Activated naive CD4-positive, alpha-beta T cell treated with anti-CD3 and anti-CD28 coated beads, Interleukin-2, amount 50 U/mL, for 24 hours (primary cell): ENCODE measurements at regions not wholly inside any gene's neighbourhood (a gene's known extent, or its start where the extent isn't known, plus 50 kb on each side); places are given as distances from the start of the nearest gene placed in this dataset.

Source experiments
- H3K27ac Mint-ChIP-seq: one replicate; pipeline ENCODE4 v1.8.0; 2021; ENCODE audit warnings: mild to moderate bottlenecking, mixed read lengths
- H3K27me3 Mint-ChIP-seq: one replicate; pipeline ENCODE4 v1.8.0; 2021; ENCODE audit warnings: mixed read lengths
- H3K36me3 Mint-ChIP-seq: one replicate; pipeline ENCODE4 v1.8.0; 2021; ENCODE audit warnings: mixed read lengths
- H3K4me1 Mint-ChIP-seq: one replicate; pipeline ENCODE4 v1.8.0; 2021; ENCODE audit warnings: mixed read lengths
- H3K4me3 Mint-ChIP-seq: one replicate; pipeline ENCODE4 v1.8.0; 2021; ENCODE audit warnings: mild to moderate bottlenecking, mixed read lengths
- H3K9me3 Mint-ChIP-seq: one replicate; pipeline ENCODE4 v1.8.0; 2021; ENCODE audit warnings: mixed read lengths

DNA sequence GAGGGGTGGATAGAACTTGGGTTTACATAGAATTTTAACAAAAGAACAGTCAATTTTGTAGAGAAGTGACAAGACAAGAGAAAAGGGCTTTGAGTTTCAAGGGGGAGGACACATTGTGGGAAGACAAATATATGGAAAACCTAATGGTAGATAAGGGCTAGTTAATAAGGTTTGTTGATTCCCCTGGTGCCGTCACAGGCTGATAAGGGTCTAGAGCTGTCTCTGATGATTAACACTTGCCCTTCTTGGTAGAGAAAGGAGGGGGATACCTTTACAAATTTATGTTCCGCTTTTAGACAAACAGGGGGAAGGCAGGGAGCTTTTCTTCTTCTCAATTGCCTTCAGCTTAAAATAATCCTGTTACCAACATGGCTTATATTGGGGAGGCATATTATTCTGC lies 124.3 kb downstream of the ETS2 start:
- H3K9me3 Mint-ChIP-seq: no peaks in the 10 kb centered on the region
- peaks cover 4% of the 10 kb centered on the region for H3K27me3 Mint-ChIP-seq
- no peak overlapping the region for H3K27ac Mint-ChIP-seq
- H3K36me3 Mint-ChIP-seq: no peaks in the 10 kb centered on the region
- no peak overlapping the region for H3K4me3 Mint-ChIP-seq
- no peaks in the 10 kb centered on the region for H3K4me1 Mint-ChIP-seq

DNA sequence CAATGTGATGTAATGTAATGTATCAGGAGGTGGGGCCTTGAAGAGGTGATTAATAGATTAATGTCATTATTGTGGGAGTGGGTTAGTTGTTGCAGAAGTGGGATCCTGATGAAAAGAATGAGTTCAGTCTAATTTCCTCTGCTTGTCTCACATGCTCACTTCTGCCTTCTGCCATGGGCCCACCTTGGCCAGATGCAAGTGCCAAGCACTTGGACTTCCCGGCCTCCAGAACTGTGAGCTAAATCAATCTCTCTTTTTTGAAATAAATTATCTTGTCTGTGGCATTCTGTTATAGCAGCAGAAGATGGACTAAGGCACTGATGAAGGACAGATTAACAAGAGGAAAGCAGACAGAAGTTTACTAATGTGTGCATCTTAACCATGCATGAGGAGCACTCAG lies 123.9 kb downstream of the ETS2 start:
- Mint-ChIP-seq H3K27me3 (peaks cover 6% of the 10 kb centered on the region), H3K36me3 (no peaks in the 10 kb centered on the region), H3K4me3 (no peak overlapping the region), H3K9me3 (no peaks in the 10 kb centered on the region), H3K4me1 (no peaks in the 10 kb centered on the region), H3K27ac (no peak overlapping the region)

DNA sequence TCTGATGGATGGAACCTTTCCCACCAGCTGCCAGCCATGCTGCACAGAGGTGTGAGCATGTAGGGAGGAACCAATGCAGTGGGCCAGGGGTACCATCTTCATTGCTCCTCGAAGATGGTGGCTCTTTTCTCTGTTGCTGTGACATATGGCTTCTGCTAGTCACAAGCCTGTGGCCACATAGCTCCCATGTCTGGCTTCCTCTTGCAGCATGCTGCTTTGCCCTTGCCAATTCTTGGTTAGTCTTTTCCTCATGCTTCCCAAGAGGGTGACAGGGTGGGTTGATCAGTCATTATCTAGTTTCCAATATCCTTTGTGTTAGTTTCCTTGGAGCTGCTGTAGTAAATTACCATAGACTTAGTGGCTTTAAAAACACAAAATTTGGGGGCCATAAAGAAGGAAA lies 123.4 kb downstream of the ETS2 start:
- no peak overlapping the region for H3K4me3 Mint-ChIP-seq
- H3K27me3 Mint-ChIP-seq: peaks cover 6% of the 10 kb centered on the region
- H3K36me3 Mint-ChIP-seq: no peaks in the 10 kb centered on the region
- no peaks in the 10 kb centered on the region for H3K4me1 Mint-ChIP-seq
- no peak overlapping the region for H3K27ac Mint-ChIP-seq
- H3K9me3 Mint-ChIP-seq: no peaks in the 10 kb centered on the region

- Mint-ChIP-seq H3K4me1 (no peaks in the 10 kb centered on the region), H3K4me3 (no peak overlapping the region), H3K9me3 (no peaks in the 10 kb centered on the region), H3K36me3 (no peaks in the 10 kb centered on the region), H3K27me3 (peaks cover 6% of the 10 kb centered on the region), H3K27ac (no peak overlapping the region)
Observed at GRCh38 chr21:38927776-38928175, 122.0 kb downstream of the ETS2 start.

DNA sequence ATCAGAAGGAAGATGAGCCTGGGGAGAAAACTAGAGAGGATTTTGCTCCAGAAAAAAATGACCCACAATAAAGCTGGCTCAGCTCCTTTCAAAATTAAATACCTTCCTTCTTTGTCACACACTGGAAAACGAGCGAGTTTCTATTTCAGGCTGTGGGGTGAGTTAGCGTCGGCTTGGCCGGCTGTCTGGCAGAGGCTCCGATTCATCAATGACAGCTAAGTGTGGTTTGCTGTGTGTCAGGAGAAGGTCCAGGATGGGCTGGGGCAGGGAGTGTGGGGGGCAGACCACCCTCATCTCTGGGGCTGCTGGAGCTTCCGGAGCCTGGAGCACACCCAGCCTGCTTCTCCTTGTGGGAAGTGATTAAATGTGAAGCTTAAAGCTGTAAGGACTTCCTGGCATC lies 120.2 kb downstream of the ETS2 start:
- no peak overlapping the region for H3K27ac Mint-ChIP-seq
- no peaks in the 10 kb centered on the region for H3K4me1 Mint-ChIP-seq
- H3K4me3 Mint-ChIP-seq: no peak overlapping the region
- no peaks in the 10 kb centered on the region for H3K9me3 Mint-ChIP-seq
- H3K27me3 Mint-ChIP-seq: peaks cover 6% of the 10 kb centered on the region
- H3K36me3 Mint-ChIP-seq: no peaks in the 10 kb centered on the region

DNA sequence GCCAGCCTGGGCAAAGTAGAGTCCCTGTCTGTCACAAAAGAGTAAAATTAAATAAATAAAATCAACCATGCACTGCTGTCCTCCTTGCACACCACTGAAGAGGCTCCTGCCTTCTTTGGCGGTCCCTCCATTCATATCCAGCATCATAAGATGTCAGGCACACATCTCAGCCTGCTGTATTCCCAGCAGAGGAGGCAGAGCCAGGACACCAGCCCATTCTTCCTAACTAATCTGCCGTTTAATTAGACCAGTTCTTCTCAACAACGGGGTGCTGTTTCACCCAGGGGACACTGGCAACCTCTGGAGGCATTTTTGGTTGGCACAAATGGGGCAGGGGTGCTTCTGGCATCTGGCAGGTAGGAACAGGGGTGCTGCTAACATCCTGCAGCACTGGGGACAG lies 119.7 kb downstream of the ETS2 start:
- H3K36me3 Mint-ChIP-seq: no peaks in the 10 kb centered on the region
- H3K4me3 Mint-ChIP-seq: no peak overlapping the region
- no peaks in the 10 kb centered on the region for H3K4me1 Mint-ChIP-seq
- H3K9me3 Mint-ChIP-seq: no peaks in the 10 kb centered on the region
- no peak overlapping the region for H3K27ac Mint-ChIP-seq
- H3K27me3 Mint-ChIP-seq: peaks cover 6% of the 10 kb centered on the region

DNA sequence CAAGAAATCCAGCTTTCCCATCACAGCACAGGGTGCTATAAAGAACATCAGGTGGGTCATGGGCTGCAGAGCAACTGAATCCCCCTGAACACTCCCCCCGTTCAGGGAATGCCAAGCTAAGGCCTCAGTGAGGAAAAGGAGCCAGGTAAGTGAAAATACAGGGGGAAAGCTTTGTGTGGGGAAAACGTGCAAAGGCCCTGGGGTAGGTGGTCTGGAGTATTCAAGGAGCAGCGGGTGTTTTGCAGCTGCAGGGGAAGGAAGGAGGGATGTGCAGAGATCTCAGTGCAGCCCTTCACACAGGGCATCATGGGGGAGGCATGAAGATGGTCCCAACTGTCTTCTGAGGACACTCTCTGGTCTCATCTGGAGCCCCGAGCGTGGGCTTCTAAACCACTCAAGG lies 119.2 kb downstream of the ETS2 start:
- no peak overlapping the region for H3K27ac Mint-ChIP-seq
- H3K36me3 Mint-ChIP-seq: no peaks in the 10 kb centered on the region
- no peaks in the 10 kb centered on the region for H3K4me1 Mint-ChIP-seq
- peaks cover 6% of the 10 kb centered on the region for H3K27me3 Mint-ChIP-seq
- no peak overlapping the region for H3K4me3 Mint-ChIP-seq
- no peaks in the 10 kb centered on the region for H3K9me3 Mint-ChIP-seq

DNA sequence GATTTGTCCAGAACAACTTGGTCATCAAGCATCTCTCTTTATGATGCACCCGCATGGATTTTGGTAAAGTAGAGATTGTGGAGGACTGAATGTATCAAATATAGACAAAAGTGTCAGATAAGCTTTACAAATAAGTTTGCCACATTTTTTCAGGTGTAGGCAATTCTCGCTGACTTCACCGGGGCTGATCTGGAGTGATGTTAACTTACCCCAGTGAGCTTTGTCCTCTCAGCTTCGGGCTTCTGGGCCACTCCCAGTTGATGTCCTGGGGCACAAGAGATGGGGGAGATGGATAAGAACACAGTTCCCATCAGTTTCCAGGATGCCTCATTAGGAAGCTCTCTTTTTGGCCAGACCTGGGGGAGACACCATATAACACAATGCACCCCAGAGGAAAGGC lies 117.7 kb downstream of the ETS2 start:
- Mint-ChIP-seq H3K36me3 (no peaks in the 10 kb centered on the region), H3K4me1 (no peaks in the 10 kb centered on the region), H3K27me3 (peaks cover 8% of the 10 kb centered on the region), H3K27ac (no peak overlapping the region), H3K4me3 (no peak overlapping the region), H3K9me3 (no peaks in the 10 kb centered on the region)

DNA sequence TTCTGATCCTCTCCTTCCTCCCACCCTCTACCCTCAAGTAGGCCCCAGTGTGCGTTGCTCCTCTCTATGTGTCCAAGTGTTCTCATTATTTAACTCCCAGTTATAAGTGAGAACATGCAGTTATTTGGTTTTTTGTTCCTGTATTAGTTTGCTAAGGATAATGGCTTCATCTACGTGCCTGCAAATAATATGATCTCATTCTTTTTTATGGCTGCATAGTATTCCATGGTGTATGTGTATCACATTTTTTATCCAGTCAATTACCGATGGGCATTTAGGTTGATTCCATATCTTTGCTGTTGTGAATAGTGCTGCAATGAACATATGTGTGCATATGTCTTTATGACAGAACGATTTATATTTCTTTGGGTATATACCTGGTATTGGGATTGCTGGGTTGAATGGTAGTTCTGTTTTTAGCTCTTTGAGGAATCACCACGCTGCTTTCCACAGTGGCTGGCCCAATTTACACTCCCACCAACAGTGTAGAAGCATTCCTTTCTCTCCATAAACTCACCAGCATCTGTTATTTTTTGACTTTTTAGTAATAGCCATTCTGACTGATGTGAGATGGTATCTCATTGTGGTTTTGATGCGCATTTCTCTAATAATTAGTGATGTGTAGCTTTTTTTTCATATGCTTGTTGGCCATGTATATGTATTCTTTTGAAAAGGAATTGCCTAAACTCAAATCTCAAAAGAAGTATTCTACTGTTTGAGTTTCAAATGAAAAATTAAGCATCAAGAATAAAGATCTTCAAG lies 116.9 kb downstream of the ETS2 start:
- no peak overlapping the region for H3K4me3 Mint-ChIP-seq
- H3K4me1 Mint-ChIP-seq: no peaks in the 10 kb centered on the region
- no peaks in the 10 kb centered on the region for H3K9me3 Mint-ChIP-seq
- H3K27ac Mint-ChIP-seq: no peak overlapping the region
- H3K27me3 Mint-ChIP-seq: peaks cover 8% of the 10 kb centered on the region
- H3K36me3 Mint-ChIP-seq: no peaks in the 10 kb centered on the region

DNA sequence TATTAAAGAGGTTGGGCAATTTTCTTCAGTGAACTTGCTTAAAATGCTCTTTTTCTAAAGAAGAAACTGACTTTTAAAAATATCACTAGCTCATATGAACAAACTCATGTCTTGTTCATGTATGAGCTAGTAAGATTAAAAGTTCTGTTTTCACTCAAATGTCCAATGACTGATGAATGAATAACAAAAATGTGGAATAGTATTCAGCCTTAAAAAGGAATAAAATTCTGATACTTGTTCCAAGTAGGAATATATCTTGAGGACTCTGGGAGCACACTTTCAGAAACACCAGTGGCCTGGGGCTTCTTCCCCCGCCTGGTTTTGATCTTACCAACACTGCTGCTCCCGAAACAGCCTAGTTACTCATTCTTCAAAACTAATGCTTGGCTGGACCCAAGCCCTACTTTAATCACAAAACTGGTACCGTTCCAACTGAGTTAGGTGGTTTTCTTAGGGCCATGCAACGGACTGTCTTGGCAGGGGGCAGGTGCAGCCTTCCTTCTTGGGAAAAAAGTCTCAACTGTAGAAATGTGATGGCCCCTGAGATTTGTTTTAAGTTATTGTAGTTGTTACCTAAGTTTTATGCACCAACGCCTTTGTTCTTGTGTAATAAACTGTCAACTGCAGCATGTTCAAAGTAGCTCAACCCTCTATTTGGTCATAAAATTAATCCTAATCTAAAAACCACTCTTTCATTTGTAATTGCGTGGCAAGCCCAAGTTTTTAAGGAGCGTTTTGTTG lies 116.0 kb downstream of the ETS2 start:
- H3K27me3 Mint-ChIP-seq: peaks cover 8% of the 10 kb centered on the region
- H3K4me3 Mint-ChIP-seq: no peak overlapping the region
- H3K36me3 Mint-ChIP-seq: no peaks in the 10 kb centered on the region
- no peaks in the 10 kb centered on the region for H3K4me1 Mint-ChIP-seq
- H3K9me3 Mint-ChIP-seq: no peaks in the 10 kb centered on the region
- no peak overlapping the region for H3K27ac Mint-ChIP-seq

DNA sequence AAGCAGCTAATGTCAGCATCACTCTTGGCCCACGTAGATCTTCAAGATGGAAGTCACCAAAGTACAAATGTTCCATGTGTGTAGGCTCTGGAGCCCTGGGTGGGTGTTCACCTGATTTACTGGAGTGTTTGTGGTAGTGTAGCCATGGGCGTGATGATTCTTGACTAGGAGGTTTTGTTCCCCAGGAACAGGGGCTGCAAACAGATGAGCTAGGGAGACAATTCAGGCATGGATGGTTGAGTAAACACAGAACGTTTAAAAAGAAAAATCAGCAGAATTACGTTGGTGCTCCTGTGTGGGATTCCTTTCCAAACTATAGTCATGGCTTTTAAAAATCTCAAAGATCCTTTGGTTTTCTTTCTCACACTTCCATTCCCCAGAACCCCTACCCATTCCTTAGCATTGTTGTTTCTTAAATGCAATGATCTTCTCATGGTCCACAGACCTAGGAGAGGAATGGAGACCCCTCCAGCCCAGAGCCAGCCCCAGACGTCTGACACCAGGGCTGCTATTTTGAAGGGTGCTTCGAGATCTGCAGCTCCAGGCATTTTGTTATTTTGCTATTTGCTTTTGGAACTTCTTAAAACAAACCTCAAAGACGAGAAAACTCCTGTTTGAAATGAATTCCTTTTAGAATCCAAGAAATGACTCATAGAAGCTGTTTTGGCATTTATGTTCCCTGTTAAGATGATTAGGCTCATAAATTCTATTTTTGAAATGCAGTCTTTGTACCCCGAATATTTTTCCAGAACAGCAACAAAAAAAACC lies 115.1 kb downstream of the ETS2 start:
- no peak overlapping the region for H3K27ac Mint-ChIP-seq
- no peaks in the 10 kb centered on the region for H3K4me1 Mint-ChIP-seq
- H3K36me3 Mint-ChIP-seq: no peaks in the 10 kb centered on the region
- peaks cover 8% of the 10 kb centered on the region for H3K27me3 Mint-ChIP-seq
- H3K4me3 Mint-ChIP-seq: no peak overlapping the region
- no peaks in the 10 kb centered on the region for H3K9me3 Mint-ChIP-seq

DNA sequence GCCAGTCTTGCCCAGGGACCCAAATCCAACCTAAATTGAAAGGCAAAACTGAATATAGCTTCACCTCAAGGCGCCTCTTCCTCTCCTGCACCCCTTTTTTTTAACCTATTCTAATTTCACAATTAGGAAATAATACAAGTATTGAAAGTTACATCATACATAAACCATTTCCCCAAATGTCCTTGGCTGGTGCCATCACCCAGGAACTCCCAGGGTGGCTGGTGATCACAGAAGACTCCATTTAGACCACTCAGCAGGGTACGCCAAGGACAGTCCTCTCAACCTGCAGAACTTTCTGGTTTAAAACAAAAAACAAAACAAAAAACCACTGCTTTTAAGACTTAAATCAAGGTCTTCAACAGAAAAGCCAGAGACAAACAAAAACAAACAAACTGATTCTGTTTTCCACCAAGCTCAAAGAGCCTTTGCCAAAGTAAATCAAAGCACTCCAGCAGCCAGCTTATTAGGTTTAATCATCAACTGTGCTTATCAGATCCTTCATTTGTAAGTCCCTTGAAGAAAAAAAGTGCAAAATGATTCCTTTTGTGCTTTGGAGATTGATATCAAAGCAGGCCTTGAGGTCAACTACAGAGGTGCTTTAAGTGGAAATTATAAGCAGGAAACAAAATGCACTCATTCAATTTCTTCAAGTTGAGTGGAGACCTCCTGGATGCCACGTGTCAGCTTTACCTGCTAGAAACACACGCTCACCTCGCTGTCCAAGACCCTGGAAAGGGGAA lies 113.0 kb downstream of the ETS2 start:
- no peak overlapping the region for H3K4me3 Mint-ChIP-seq
- H3K9me3 Mint-ChIP-seq: no peaks in the 10 kb centered on the region
- H3K4me1 Mint-ChIP-seq: no peaks in the 10 kb centered on the region
- no peaks in the 10 kb centered on the region for H3K36me3 Mint-ChIP-seq
- no peak overlapping the region for H3K27ac Mint-ChIP-seq
- H3K27me3 Mint-ChIP-seq: peaks cover 6% of the 10 kb centered on the region

DNA sequence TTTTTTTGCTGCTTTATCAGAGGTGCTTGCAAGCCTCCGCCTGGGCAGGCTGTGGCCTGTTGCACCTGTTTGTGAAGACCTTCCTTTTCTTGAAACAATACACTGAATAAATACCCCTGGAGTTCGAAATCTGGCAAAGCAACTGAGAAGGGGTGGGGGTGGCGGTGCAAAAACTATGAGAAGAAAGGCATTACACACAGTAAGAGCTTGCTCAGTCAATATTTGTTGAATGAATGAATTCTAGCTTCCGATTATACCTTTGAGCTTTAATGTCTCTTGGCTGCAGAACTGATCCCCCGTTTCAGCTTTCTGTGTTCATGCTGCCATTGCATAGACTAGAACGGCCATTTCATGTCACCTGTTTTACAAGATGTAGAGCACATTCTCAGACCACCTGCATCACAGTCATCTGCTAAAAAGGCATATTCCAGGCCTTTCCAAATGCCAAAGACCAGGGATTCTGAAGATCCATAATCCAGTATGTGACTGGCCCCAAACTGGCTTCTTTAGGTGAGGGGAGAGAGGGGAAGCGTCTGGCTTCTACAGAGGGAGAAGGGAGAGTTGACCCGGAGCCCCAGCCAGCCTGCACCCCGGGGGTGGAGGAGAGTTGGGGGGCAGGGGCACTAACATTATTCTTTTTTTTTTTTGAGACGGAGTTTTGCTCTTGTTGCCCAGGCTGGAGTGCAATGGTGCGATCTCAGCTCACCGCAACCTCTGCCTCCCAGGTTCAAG lies 111.5 kb downstream of the ETS2 start:
- H3K4me3 Mint-ChIP-seq: no peak overlapping the region
- H3K27ac Mint-ChIP-seq: no peak overlapping the region
- no peaks in the 10 kb centered on the region for H3K9me3 Mint-ChIP-seq
- peaks cover 6% of the 10 kb centered on the region for H3K27me3 Mint-ChIP-seq
- H3K4me1 Mint-ChIP-seq: no peaks in the 10 kb centered on the region
- H3K36me3 Mint-ChIP-seq: no peaks in the 10 kb centered on the region

DNA sequence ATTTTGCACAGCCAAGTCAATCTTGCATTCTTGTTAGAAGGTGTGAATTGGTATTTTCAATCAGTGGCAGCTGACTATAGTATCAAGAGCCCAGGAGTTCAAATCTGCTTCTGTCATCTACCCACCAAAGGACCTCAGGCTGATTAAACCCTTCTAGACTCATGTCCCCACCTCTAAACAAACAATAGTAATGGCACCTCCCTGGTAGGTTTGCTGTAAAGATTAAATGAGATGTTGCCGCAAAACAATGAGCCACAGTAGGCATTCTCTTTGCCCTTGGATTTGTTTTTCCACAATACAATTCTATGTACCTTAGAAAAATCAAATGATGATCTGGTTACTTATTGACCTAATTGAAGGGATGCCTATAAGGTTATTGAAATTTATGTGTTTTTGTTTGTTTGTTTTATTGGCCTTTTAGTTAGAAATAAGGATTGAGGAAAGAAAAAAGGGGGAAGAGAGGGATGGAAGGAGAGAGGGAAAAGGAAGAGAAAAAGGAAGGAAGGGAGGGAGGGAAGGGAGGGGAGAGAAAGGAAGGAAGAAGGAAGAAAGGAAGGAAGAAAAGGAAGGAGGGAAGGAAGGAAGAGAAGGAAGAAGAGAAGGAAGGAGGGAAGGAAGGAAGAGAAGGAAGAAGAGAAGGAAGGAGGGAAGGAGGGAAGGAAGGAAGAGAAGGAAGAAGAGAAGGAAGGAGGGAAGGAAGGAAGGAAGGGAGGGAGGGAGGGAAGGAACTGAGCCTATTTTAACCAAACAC lies 110.7 kb downstream of the ETS2 start:
- Mint-ChIP-seq H3K27me3 (peaks cover 7% of the 10 kb centered on the region), H3K4me3 (no peak overlapping the region), H3K4me1 (no peaks in the 10 kb centered on the region), H3K9me3 (no peaks in the 10 kb centered on the region), H3K36me3 (no peaks in the 10 kb centered on the region), H3K27ac (no peak overlapping the region)
